HG02623 (cell line): ENCODE measurements at regions not wholly inside any gene's neighbourhood (a gene's known extent, or its start where the extent isn't known, plus 50 kb on each side); places are given as distances from the start of the nearest gene placed in this dataset.
"Not testable (repeated sequence)": the region's sequence is repeated elsewhere in the genome, so short reads cannot be mapped to it uniquely, and the experiment has no call there.

ENCODE experiments used
- ATAC-seq: cut with Tn5 transposase; IDR thresholded peaks from one replicate; pipeline ENCODE4 v1.9.1; 2021; ENCODE audit warnings: moderate library complexity; ENCODE audit not compliant: unreplicated experiment

GRCh38 chr5:123708074-123708806, 196.3 kb downstream of the CSNK1G3 start:
- no peak for ATAC-seq

GRCh38 chr5:123706531-123706930, 194.6 kb downstream of the CSNK1G3 start:
- no peak for ATAC-seq

- ATAC-seq: no peak
These were observed 193.8 kb downstream of the CSNK1G3 start for GRCh38 chr5:123705741-123706140.

GRCh38 chr5:123701511-123702200, 189.7 kb downstream of the CSNK1G3 start:
- ATAC-seq: no peak

- no peak for ATAC-seq
These were observed 188.8 kb downstream of the CSNK1G3 start for GRCh38 chr5:123700624-123701287.

GRCh38 chr5:123699571-123699970, 187.6 kb downstream of the CSNK1G3 start:
- no peak for ATAC-seq

- not testable (repeated sequence) for ATAC-seq
These were observed 187.0 kb downstream of the CSNK1G3 start for GRCh38 chr5:123698937-123699336.

GRCh38 chr5:123696921-123697341, 185.0 kb downstream of the CSNK1G3 start:
- ATAC-seq: no peak

GRCh38 chr5:123690821-123691220, 178.8 kb downstream of the CSNK1G3 start:
- no peak for ATAC-seq

GRCh38 chr5:123681061-123681460, 169.1 kb downstream of the CSNK1G3 start:
- no peak for ATAC-seq

GRCh38 chr5:123673107-123673506, 161.1 kb downstream of the CSNK1G3 start:
- ATAC-seq: no peak

- ATAC-seq: no peak
These were observed 159.9 kb downstream of the CSNK1G3 start for GRCh38 chr5:123671711-123672456.

GRCh38 chr5:123671042-123671441, 159.1 kb downstream of the CSNK1G3 start:
- no peak for ATAC-seq
